ENCODE measurements at regions not wholly inside any gene's neighbourhood (a gene's known extent, or its start where the extent isn't known, plus 50 kb on each side); places are given as distances from the start of the nearest gene placed in this dataset.
"Not testable (repeated sequence)": the region's sequence is repeated elsewhere in the genome, so short reads cannot be mapped to it uniquely, and the experiment has no call there.

DNA sequence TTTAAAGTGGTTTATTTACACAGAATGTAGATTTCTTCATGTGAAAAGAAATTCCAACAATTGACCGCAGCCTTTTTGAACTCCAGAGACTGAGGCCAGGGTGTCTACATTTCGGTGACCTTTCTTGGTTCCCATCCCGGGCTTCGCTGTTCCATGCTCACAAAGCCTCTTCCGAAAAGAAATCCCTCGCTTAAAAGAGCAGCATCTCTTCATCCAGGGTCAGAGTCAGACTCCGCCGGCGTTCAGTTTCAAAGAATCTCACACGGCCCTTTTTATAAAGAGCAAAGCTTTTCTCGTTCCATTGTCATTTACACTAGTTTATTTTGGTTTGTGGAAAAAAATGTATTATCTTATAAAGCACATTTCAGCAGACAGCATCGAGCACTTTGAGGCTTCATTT, 530.6 kb upstream of the B3GAT1 start:
- Histone ChIP-seq H3K27ac (ENCODE audit: low read depth, low read length) (no peak overlapping the region), H3K9me3 (ENCODE audit: low read depth, low read length) (no peaks in the 10 kb centered on the region), H3K4me3 (ENCODE audit: insufficient read depth, low read length) (no peak overlapping the region), H2AFZ (ENCODE audit: low read length) (no peak overlapping the region), H3K4me2 (ENCODE audit: insufficient read depth, low read length) (peak overlapping the region; percentile 42), H4K20me1 (ENCODE audit: insufficient read depth, low read length) (no peaks in the 10 kb centered on the region), H3K79me2 (ENCODE audit: insufficient read depth, low read length) (no peaks in the 10 kb centered on the region), H3K27me3 (ENCODE audit: insufficient read depth, low read length) (no peaks in the 10 kb centered on the region), H3K4me1 (ENCODE audit: insufficient read depth, low read length) (peaks cover 3% of the 10 kb centered on the region), H3K36me3 (ENCODE audit: insufficient read depth, low read length) (no peaks in the 10 kb centered on the region)
- TF ChIP-seq, protein P1, sequence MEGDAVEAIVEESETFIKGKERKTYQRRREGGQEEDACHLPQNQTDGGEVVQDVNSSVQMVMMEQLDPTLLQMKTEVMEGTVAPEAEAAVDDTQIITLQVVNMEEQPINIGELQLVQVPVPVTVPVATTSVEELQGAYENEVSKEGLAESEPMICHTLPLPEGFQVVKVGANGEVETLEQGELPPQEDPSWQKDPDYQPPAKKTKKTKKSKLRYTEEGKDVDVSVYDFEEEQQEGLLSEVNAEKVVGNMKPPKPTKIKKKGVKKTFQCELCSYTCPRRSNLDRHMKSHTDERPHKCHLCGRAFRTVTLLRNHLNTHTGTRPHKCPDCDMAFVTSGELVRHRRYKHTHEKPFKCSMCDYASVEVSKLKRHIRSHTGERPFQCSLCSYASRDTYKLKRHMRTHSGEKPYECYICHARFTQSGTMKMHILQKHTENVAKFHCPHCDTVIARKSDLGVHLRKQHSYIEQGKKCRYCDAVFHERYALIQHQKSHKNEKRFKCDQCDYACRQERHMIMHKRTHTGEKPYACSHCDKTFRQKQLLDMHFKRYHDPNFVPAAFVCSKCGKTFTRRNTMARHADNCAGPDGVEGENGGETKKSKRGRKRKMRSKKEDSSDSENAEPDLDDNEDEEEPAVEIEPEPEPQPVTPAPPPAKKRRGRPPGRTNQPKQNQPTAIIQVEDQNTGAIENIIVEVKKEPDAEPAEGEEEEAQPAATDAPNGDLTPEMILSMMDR (IDR thresholded peaks at IDR 0.05; ENCODE audit: extremely low read depth, low read depth, low read length), result no peak
- no peak for DNase-seq (ENCODE audit: insufficient read length, low spot score, missing footprints)

DNA sequence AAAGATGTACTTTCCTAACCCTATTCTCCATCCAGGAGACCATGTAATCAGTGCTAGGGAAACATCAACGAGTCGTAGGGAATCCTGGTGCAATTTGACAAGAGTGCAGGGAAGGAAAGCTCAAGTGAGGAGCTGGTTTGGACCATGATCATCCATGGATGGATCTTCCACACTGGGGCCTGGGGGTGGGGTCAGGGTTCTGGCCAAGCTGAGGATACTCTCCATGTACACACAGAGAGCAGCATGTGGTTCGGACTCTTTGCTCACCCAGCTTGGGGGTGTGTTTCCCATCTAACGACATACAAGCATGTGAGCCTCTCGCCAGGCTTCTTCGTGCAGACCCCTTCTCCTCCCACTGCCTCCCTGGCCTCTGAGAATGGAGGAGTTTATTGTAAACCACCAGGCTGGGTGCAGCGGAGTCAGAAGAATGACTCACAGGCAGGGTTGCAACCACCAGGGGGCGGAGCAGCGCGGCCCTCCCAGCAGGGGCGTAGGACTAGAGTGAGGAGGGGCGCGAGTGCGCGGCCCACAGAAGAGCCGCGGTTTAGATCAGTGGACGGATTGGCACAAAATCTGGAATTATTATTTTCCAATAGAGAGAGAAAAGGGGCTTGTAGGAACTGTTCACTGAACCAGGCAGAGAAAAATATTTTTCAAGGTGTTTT, 530.0 kb upstream of the B3GAT1 start:
- not testable (repeated sequence) for H3K27me3 ChIP-seq (ENCODE audit: insufficient read depth, low read length); H3K27ac ChIP-seq (ENCODE audit: low read depth, low read length); H4K20me1 ChIP-seq (ENCODE audit: insufficient read depth, low read length); H3K79me2 ChIP-seq (ENCODE audit: insufficient read depth, low read length); H3K36me3 ChIP-seq (ENCODE audit: insufficient read depth, low read length); H3K4me1 ChIP-seq (ENCODE audit: insufficient read depth, low read length); H3K9me3 ChIP-seq (ENCODE audit: low read depth, low read length)
- Histone ChIP-seq H3K4me3 (ENCODE audit: insufficient read depth, low read length) (peak overlapping the region; percentile 49), H2AFZ (ENCODE audit: low read length) (peak overlapping the region; percentile 84), H3K4me2 (ENCODE audit: insufficient read depth, low read length) (peak overlapping the region; percentile 62)
- peak; percentile 88 for DNase-seq (ENCODE audit: insufficient read length, low spot score, missing footprints)
- TF ChIP-seq, protein P1 (IDR thresholded peaks at IDR 0.05; ENCODE audit: extremely low read depth, low read depth, low read length), result peak; percentile 53

DNA sequence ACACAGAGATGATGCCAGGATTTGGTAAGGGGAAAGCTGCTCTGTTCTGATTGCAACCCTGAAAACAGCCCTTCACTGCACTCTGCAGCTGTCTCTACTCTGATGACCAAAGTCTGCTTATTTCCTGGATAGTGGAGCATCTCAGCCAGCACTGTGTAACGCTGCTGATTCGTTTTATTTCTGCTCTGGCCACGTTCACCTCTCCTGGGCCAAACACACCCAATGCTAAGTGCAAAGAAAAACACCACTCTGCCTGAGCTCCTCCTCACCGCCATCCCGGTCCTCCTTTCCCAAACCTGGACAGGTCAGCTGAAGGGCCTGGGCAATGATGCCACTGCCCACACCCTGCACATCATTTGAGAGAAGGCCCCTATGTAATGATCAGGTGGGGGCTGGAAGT, 529.3 kb upstream of the B3GAT1 start:
- no peaks in the 10 kb centered on the region for H3K27me3 ChIP-seq (ENCODE audit: insufficient read depth, low read length)
- H2AFZ ChIP-seq (ENCODE audit: low read length), result no peak overlapping the region
- H3K4me1 ChIP-seq (ENCODE audit: insufficient read depth, low read length), result peaks cover 3% of the 10 kb centered on the region
- no peak overlapping the region for H3K27ac ChIP-seq (ENCODE audit: low read depth, low read length)
- no peak overlapping the region for H3K4me3 ChIP-seq (ENCODE audit: insufficient read depth, low read length)
- no peak overlapping the region for H3K4me2 ChIP-seq (ENCODE audit: insufficient read depth, low read length)
- no peaks in the 10 kb centered on the region for H4K20me1 ChIP-seq (ENCODE audit: insufficient read depth, low read length)
- DNase-seq (ENCODE audit: insufficient read length, low spot score, missing footprints), result no peak
- TF ChIP-seq, protein P1 (IDR thresholded peaks at IDR 0.05; ENCODE audit: extremely low read depth, low read depth, low read length), result no peak
- H3K36me3 ChIP-seq (ENCODE audit: insufficient read depth, low read length), result no peaks in the 10 kb centered on the region
- no peaks in the 10 kb centered on the region for H3K79me2 ChIP-seq (ENCODE audit: insufficient read depth, low read length)
- H3K9me3 ChIP-seq (ENCODE audit: low read depth, low read length), result no peaks in the 10 kb centered on the region

GRCh38 chr11:134940441-134941126, 528.5 kb upstream of the B3GAT1 start:
- Histone ChIP-seq H4K20me1 (ENCODE audit: insufficient read depth, low read length) (no peaks in the 10 kb centered on the region), H3K4me1 (ENCODE audit: insufficient read depth, low read length) (peaks cover 3% of the 10 kb centered on the region), H3K4me3 (ENCODE audit: insufficient read depth, low read length) (no peak overlapping the region), H3K27me3 (ENCODE audit: insufficient read depth, low read length) (no peaks in the 10 kb centered on the region), H3K27ac (ENCODE audit: low read depth, low read length) (no peak overlapping the region), H3K36me3 (ENCODE audit: insufficient read depth, low read length) (no peaks in the 10 kb centered on the region), H2AFZ (ENCODE audit: low read length) (no peak overlapping the region), H3K79me2 (ENCODE audit: insufficient read depth, low read length) (no peaks in the 10 kb centered on the region), H3K4me2 (ENCODE audit: insufficient read depth, low read length) (no peak overlapping the region), H3K9me3 (ENCODE audit: low read depth, low read length) (no peaks in the 10 kb centered on the region)
- TF ChIP-seq, protein P1 (IDR thresholded peaks at IDR 0.05; ENCODE audit: extremely low read depth, low read depth, low read length), result no peak
- DNase-seq (ENCODE audit: insufficient read length, low spot score, missing footprints), result no peak

Measured in osteoblast (primary cell).